A673 (cell line): ENCODE measurements at regions not wholly inside any gene's neighbourhood (a gene's known extent, or its start where the extent isn't known, plus 50 kb on each side); places are given as distances from the start of the nearest gene placed in this dataset.
A peak's percentile ranks its signal among the peaks of the same experiment; 100 is the strongest.

ENCODE experiments used
- BruUV-seq: library from RNA; stranded (reverse); fragments of 400-500 nt; replicated peaks from 2 replicates; lab custom pipeline; 2021; lab: Mats Ljungman, UMichigan
- CTCF ChIA-PET: fragments of 300-600 bp; sonication (Branson Sonifier 250); formaldehyde crosslinking; loops from one replicate; lab custom pipeline; 2022; ENCODE audit warnings: antibody characterized with exemption; lab: Charles Lee
- POLR2A ChIA-PET: fragments of 300-600 bp; sonication (Branson Sonifier 250); formaldehyde crosslinking; loops from one replicate; lab custom pipeline; 2022; ENCODE audit warnings: antibody characterized with exemption; ENCODE audit not compliant: low non-redundant PET; lab: Charles Lee
- DNase-seq: peaks from one replicate; pipeline ENCODE4 v3.0.0-alpha.2; 2015; ENCODE audit warnings: low spot score
- H3K27ac ChIP-seq: fragments of 200-600 bp; sonication (generic); 2 replicates; pipeline ENCODE4 v1.5.1; 2016; ENCODE audit warnings: mixed run types, low read depth, mild to moderate bottlenecking, mixed read lengths, antibody characterized with exemption, low read length; ENCODE audit not compliant: poor library complexity, severe bottlenecking
- H3K27me3 ChIP-seq: fragments of 200-600 bp; sonication (generic); replicated peaks from 2 replicates; pipeline ENCODE4 v1.6.1; 2017; ENCODE audit warnings: mixed run types, low read depth, mild to moderate bottlenecking, mixed read lengths, antibody characterized with exemption, low read length; ENCODE audit not compliant: insufficient read depth, poor library complexity
- H3K36me3 ChIP-seq: fragments of 200-600 bp; sonication (generic); 2 replicates; pipeline ENCODE4 v1.6.1; 2016; ENCODE audit warnings: mixed run types, mild to moderate bottlenecking, mixed read lengths, antibody characterized with exemption, low read length; ENCODE audit not compliant: insufficient read depth, poor library complexity, severe bottlenecking
- H3K4me1 ChIP-seq: fragments of 200-600 bp; sonication (generic); 2 replicates; pipeline ENCODE4 v1.6.1; 2017; ENCODE audit warnings: mixed run types, mild to moderate bottlenecking, mixed read lengths, antibody characterized with exemption, low read length; ENCODE audit not compliant: insufficient read depth, poor library complexity, severe bottlenecking
- H3K4me3 ChIP-seq: fragments of 200-600 bp; sonication (generic); 2 replicates; pipeline ENCODE4 v1.5.1; 2016; ENCODE audit warnings: low read depth, mixed run types, mild to moderate bottlenecking, mixed read lengths, low read length; ENCODE audit not compliant: poor library complexity, severe bottlenecking
- H3K9me3 ChIP-seq: fragments of 200-600 bp; sonication (generic); 2 replicates; pipeline ENCODE4 v1.6.1; 2016; ENCODE audit warnings: mixed run types, low read depth, mild to moderate bottlenecking, mixed read lengths, antibody characterized with exemption, low read length; ENCODE audit not compliant: poor library complexity, severe bottlenecking
- EZH2 ChIP-seq: fragments of 200-600 bp; sonication (generic); IDR thresholded peaks from 2 replicates; pipeline ENCODE4 v1.6.1; 2017; ENCODE audit warnings: borderline replicate concordance, low read depth, mild to moderate bottlenecking, mixed read lengths, antibody characterized with exemption, low read length; ENCODE audit not compliant: poor library complexity, severe bottlenecking
- intact Hi-C: fragments of 100-400 bp; cut with micrococcal nuclease; formaldehyde crosslinking; loops from one replicate; pipeline ENCODE4 v1.10.0; 2022; ENCODE audit not compliant: unreplicated experiment
- TF ChIP-seq, protein P1 (sequence below): fragments of 300-800, 200-600 bp; sonication (generic); conservative IDR thresholded peaks from 2 replicates; pipeline ENCODE4 v1.5.1; 2017; ENCODE audit warnings: low read depth, mild to moderate bottlenecking, antibody characterized with exemption, low read length, moderate library complexity, mixed read lengths

DNA sequence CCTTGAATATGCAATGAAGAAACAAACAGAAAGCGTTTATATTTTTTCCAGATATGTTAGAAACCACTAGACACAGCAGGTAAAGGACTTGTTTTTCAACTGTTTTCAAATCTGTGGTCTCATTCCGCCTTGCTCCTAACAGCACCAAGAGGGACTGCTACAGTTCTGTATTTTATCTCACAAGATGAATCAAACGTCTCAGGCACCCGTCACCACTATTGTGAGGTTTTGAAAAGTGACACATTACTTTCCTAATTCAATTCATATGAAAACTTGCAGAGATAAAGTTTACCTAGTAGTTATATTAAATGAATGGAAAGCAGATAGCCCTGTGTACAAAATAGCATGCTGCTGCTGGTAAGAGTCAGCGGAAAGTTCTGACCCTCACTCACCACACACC, 386.3 kb downstream of the ETS1 start:
- H3K4me1 ChIP-seq, result peaks cover 6% of the 10 kb centered on the region
- H3K27ac ChIP-seq, result no peak overlapping the region
- TF ChIP-seq, protein P1, sequence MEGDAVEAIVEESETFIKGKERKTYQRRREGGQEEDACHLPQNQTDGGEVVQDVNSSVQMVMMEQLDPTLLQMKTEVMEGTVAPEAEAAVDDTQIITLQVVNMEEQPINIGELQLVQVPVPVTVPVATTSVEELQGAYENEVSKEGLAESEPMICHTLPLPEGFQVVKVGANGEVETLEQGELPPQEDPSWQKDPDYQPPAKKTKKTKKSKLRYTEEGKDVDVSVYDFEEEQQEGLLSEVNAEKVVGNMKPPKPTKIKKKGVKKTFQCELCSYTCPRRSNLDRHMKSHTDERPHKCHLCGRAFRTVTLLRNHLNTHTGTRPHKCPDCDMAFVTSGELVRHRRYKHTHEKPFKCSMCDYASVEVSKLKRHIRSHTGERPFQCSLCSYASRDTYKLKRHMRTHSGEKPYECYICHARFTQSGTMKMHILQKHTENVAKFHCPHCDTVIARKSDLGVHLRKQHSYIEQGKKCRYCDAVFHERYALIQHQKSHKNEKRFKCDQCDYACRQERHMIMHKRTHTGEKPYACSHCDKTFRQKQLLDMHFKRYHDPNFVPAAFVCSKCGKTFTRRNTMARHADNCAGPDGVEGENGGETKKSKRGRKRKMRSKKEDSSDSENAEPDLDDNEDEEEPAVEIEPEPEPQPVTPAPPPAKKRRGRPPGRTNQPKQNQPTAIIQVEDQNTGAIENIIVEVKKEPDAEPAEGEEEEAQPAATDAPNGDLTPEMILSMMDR, result no peak
- TF ChIP-seq EZH2, result no peak
- H3K36me3 ChIP-seq, result no peaks in the 10 kb centered on the region
- BruUV-seq, result no TSS peak
- ChIA-PET POLR2A (no interaction called here), CTCF (no interaction called here)
- H3K27me3 ChIP-seq, result no peaks in the 10 kb centered on the region
- H3K4me3 ChIP-seq, result no peak overlapping the region
- intact Hi-C loops, result no loop called here
- H3K9me3 ChIP-seq, result no peaks in the 10 kb centered on the region
- no peak for DNase-seq

DNA sequence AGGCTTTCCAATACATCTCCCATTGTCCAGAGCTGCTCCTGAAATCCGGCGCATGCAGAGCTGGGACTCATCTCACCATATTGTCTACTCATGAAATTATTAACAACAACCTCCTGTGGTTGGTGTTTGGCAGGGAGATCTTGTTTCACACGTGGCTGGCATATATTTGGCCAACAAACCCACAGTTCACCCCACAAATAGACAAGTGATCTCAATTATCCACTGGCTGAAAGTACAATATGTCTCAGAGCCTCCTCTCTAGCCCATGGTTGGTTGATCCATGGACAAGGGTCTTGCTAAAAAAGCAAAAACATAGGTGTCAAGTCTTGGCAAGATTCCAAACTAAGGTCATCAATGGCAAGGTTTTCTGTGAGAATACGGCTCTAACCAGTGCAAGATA, 386.9 kb downstream of the ETS1 start:
- H3K9me3 ChIP-seq, result no peaks in the 10 kb centered on the region
- no peaks in the 10 kb centered on the region for H3K27me3 ChIP-seq
- ChIA-PET CTCF (no interaction called here), POLR2A (no interaction called here)
- TF ChIP-seq, protein P1, result no peak
- no peak for TF ChIP-seq EZH2
- DNase-seq, result no peak
- peaks cover 6% of the 10 kb centered on the region for H3K4me1 ChIP-seq
- H3K27ac ChIP-seq, result no peak overlapping the region
- BruUV-seq, result no TSS peak
- H3K4me3 ChIP-seq, result no peak overlapping the region
- H3K36me3 ChIP-seq, result no peaks in the 10 kb centered on the region
- intact Hi-C loops, result no loop called here

DNA sequence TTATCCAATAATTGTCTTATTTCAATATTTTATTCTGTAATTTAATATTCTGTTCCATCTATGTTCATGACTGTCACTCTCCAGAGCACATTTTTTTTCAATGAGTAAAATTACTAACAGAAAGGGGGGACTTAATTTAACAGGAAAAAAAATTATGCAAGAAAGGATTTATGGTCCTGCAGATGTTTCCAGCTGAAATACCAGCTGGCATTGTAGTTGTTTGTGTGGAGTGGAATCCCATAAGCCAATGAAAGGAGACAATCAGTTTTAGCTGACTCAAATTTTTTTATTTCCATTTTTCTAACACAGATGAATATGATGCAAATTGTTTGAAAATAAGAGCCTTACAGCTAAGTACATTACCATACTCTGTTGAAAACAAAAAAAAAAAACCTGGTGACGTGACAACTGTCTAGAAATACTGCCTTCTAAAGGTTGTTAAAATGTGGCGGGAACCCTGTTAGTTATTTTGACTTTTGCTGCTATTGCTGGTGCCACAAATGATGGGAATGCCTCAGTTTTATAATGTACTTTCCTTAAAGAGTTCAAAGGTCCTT, 389.1 kb downstream of the ETS1 start:
- H3K36me3 ChIP-seq, result no peaks in the 10 kb centered on the region
- peak; percentile 49 for DNase-seq
- no peak for TF ChIP-seq EZH2
- TF ChIP-seq, protein P1, result no peak
- ChIA-PET CTCF (no interaction called here), POLR2A (no interaction called here)
- no TSS peak for BruUV-seq
- no peak overlapping the region for H3K27ac ChIP-seq
- H3K4me1 ChIP-seq, result peaks cover 6% of the 10 kb centered on the region
- H3K4me3 ChIP-seq, result no peak overlapping the region
- intact Hi-C loops, result no loop called here
- H3K9me3 ChIP-seq, result no peaks in the 10 kb centered on the region
- H3K27me3 ChIP-seq, result no peaks in the 10 kb centered on the region
